H1 (cell line): ENCODE measurements at regions not wholly inside any gene's neighbourhood (a gene's known extent, or its start where the extent isn't known, plus 50 kb on each side); places are given as distances from the start of the nearest gene placed in this dataset.

Experiments used
- ATF2 ChIP-seq: IDR thresholded peaks from 2 replicates; pipeline ENCODE4 v1.6.1; 2012; ENCODE audit warnings: low read length, inconsistent platforms
- ATF3 ChIP-seq: IDR thresholded peaks from 2 replicates; pipeline ENCODE4 v1.6.1; 2011; ENCODE audit warnings: low read depth, mild to moderate bottlenecking, low read length; ENCODE audit not compliant: insufficient read depth
- CHD2 ChIP-seq: IDR thresholded peaks from 2 replicates; pipeline ENCODE4 v1.6.1; 2012; ENCODE audit warnings: low read length, improper control_type of control experiment
- CHD7 ChIP-seq: fragments of 300-600 bp; sonication (generic); IDR thresholded peaks from 2 replicates; pipeline ENCODE4 v1.7.1; 2012; ENCODE audit warnings: low read length, moderate library complexity, mild to moderate bottlenecking, inconsistent platforms; ENCODE audit not compliant: insufficient replicate concordance
- CTCF ChIP-seq, 3 experiments: IDR thresholded peaks; 1 replicate in 2 of 3; 2 replicates in 1 of 3; pipeline versions ENCODE4 v1.5.1 to v1.6.1; 2011; ENCODE audit warnings: low read length in 3 of 3, mild to moderate bottlenecking in 3 of 3, inconsistent platforms in 2 of 3, low read depth in 1 of 3, moderate library complexity in 1 of 3; ENCODE audit not compliant: insufficient read depth in 1 of 3; ENCODE audit errors: control extremely low read depth in 1 of 3
- E2F6 ChIP-seq: IDR thresholded peaks from 2 replicates; pipeline ENCODE4 v1.6.1; 2012; ENCODE audit warnings: inconsistent platforms
- EZH2 ChIP-seq: fragments of 200-600 bp; sonication (generic); IDR thresholded peaks from 2 replicates; pipeline ENCODE4 v1.7.1; 2012; ENCODE audit warnings: low read depth, mild to moderate bottlenecking, moderate library complexity, low read length, inconsistent platforms; ENCODE audit not compliant: severe bottlenecking
- HDAC2 ChIP-seq, 2 experiments: fragments of 300-600 bp in 1 of 2; sonication (generic) in 1 of 2; IDR thresholded peaks; 2 replicates each; pipeline ENCODE4 v1.6.1; 2011 to 2012; ENCODE audit warnings: low read depth in 2 of 2, low read length in 2 of 2, mild to moderate bottlenecking in 2 of 2, moderate library complexity in 2 of 2, borderline replicate concordance in 1 of 2, inconsistent platforms in 1 of 2
- MAX ChIP-seq: IDR thresholded peaks from 2 replicates; pipeline ENCODE4 v1.6.1; 2012; ENCODE audit warnings: inconsistent platforms
- POLR2A ChIP-seq, 2 experiments: IDR thresholded peaks; 1 replicate in 1 of 2; 2 replicates in 1 of 2; pipeline ENCODE4 v1.6.1; 2011; ENCODE audit warnings: low read depth in 2 of 2, low read length in 2 of 2, mild to moderate bottlenecking in 2 of 2; ENCODE audit errors: control extremely low read depth in 1 of 2
- YY1 ChIP-seq: IDR thresholded peaks from 2 replicates; pipeline ENCODE4 v1.6.1; 2011; ENCODE audit warnings: low read depth, mild to moderate bottlenecking, low read length

GRCh38 chr10:77712207-77712606 is 74.6 kb upstream of the KCNMA1 start:
- TF ChIP-seq POLR2A (IDR thresholded peaks at IDR 0.05; ENCODE audit: control extremely low read depth in 1 of 2, low read depth in 2 of 2, low read length in 2 of 2) (no peak), CHD7 (no peak), EZH2 (no peak), ATF3 (no peak), YY1 (no peak), E2F6 (no peak), CHD2 (no peak), HDAC2 (IDR thresholded peaks at IDR 0.05; ENCODE audit: borderline replicate concordance in 1 of 2, low read depth in 2 of 2, low read length in 2 of 2) (no peak), MAX (no peak), ATF2 (no peak), CTCF (IDR thresholded peaks at IDR 0.05; ENCODE audit: control extremely low read depth in 1 of 3, insufficient read depth in 1 of 3, low read depth in 1 of 3, low read length in 3 of 3) (no peak)
